ENCODE measurements at regions not wholly inside any gene's neighbourhood (a gene's known extent, or its start where the extent isn't known, plus 50 kb on each side); places are given as distances from the start of the nearest gene placed in this dataset.
A peak's percentile ranks its signal among the peaks of the same experiment; 100 is the strongest.

DNA sequence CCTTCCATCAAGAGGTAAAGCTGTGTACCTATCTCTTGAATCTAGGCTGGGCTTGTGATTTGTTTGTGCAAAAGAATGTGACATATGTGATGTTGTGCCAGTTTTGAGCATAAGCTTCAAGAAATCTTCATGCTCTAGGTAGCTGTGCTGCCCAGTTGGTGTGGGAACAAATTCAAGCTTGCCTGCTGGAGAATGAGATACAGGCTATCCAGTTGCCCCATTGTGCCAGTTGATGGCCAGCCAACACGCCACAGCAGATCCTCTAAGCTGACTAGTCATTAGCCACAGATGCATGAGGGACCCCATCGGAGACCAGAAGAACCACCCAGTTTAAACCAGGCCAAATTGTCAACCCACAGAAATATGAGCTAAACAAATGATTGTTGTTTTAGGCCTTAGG lies 180.5 kb upstream of the MPHOSPH6 start:
- H3K4me1 ChIP-seq (replicated peaks) = no peaks in the 10 kb centered on the region
- WGBS = 83% methylated on average over 2 of the region's 2 CpGs
- intact Hi-C loops (cut with DNase I) = no loop called here
- H3K4me3 ChIP-seq = no peak overlapping the region
- no peak overlapping the region for H3K27ac ChIP-seq
- TF ChIP-seq, protein P1, sequence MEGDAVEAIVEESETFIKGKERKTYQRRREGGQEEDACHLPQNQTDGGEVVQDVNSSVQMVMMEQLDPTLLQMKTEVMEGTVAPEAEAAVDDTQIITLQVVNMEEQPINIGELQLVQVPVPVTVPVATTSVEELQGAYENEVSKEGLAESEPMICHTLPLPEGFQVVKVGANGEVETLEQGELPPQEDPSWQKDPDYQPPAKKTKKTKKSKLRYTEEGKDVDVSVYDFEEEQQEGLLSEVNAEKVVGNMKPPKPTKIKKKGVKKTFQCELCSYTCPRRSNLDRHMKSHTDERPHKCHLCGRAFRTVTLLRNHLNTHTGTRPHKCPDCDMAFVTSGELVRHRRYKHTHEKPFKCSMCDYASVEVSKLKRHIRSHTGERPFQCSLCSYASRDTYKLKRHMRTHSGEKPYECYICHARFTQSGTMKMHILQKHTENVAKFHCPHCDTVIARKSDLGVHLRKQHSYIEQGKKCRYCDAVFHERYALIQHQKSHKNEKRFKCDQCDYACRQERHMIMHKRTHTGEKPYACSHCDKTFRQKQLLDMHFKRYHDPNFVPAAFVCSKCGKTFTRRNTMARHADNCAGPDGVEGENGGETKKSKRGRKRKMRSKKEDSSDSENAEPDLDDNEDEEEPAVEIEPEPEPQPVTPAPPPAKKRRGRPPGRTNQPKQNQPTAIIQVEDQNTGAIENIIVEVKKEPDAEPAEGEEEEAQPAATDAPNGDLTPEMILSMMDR (IDR thresholded peaks at IDR 0.05) = no peak
- no peak for TF ChIP-seq POLR2A (IDR thresholded peaks at IDR 0.05)
- no peak for TF ChIP-seq POLR2AphosphoS5 (IDR thresholded peaks at IDR 0.05)
- no peak for DNase-seq (ENCODE audit: low spot score)
- H3K27me3 ChIP-seq (replicated peaks; ENCODE audit: insufficient read depth) = no peaks in the 10 kb centered on the region
- H3K9me3 ChIP-seq = no peaks in the 10 kb centered on the region
- H3K36me3 ChIP-seq = no peaks in the 10 kb centered on the region

DNA sequence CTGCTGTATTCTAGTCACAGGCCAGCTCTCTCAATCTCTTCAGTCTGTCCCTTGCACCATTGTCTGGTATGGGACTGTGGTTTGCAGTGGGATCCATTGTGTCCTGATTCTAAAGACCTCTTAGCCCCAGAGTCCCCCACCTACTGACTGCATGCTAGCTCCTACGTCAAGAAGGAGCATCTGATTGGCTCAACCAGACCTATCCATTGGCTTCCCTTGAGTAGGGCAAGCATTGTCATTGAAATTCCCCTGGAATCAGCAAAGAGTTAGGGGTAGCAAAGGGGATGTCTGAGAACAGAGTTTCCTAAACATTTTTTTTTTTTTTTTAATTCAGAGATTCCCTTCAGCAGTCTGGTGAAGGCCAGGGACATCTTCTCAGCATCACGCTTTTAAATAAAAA lies 175.3 kb upstream of the MPHOSPH6 start:
- 95% methylated on average over 2 of the region's 2 CpGs for WGBS

DNA sequence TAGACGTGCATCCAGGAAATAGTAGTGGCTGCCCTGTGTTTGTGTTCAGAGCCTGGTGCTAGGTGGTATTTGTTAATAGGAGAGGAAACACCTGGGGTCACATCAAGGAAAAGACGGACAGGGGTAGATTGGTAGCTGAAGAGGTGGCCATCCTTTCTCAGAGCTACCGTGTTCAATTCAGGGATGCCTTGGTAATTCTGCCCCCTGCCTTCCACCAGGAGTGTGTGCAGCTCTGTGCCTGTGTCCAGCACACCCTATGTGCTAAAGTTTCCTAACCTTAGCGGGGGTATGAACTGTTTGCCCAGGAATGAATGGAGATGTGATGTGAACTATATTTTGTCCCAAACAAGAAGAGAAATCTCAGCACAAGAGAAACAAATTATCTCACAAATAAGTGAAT lies 174.1 kb upstream of the MPHOSPH6 start:
- intact Hi-C loops (cut with DNase I) = no loop called here
- Histone ChIP-seq H3K36me3 (no peaks in the 10 kb centered on the region), H3K9me3 (no peaks in the 10 kb centered on the region), H3K4me1 (replicated peaks) (no peaks in the 10 kb centered on the region), H3K27ac (no peak overlapping the region), H3K4me3 (no peak overlapping the region), H3K27me3 (replicated peaks; ENCODE audit: insufficient read depth) (no peaks in the 10 kb centered on the region)
- TF ChIP-seq POLR2AphosphoS5 (IDR thresholded peaks at IDR 0.05) (peak; percentile 12), POLR2A (IDR thresholded peaks at IDR 0.05) (no peak)
- TF ChIP-seq, protein P1 (IDR thresholded peaks at IDR 0.05) = peak; percentile 18 to 75 (median 70)
- 35% methylated on average over 4 of the region's 4 CpGs for WGBS
- DNase-seq (ENCODE audit: low spot score) = peak; percentile 41

More for the DNA sequence above, 175.3 kb upstream of the MPHOSPH6 start:
- Histone ChIP-seq H3K9me3 (no peaks in the 10 kb centered on the region), H3K36me3 (no peaks in the 10 kb centered on the region), H3K4me3 (no peak overlapping the region), H3K27ac (no peak overlapping the region), H3K27me3 (replicated peaks; ENCODE audit: insufficient read depth) (no peaks in the 10 kb centered on the region), H3K4me1 (replicated peaks) (no peaks in the 10 kb centered on the region)
- intact Hi-C loops (cut with DNase I) = no loop called here
- TF ChIP-seq POLR2AphosphoS5 (IDR thresholded peaks at IDR 0.05) (no peak), POLR2A (IDR thresholded peaks at IDR 0.05) (no peak)
- TF ChIP-seq, protein P1 (IDR thresholded peaks at IDR 0.05) = no peak
- no peak for DNase-seq (ENCODE audit: low spot score)

DNA sequence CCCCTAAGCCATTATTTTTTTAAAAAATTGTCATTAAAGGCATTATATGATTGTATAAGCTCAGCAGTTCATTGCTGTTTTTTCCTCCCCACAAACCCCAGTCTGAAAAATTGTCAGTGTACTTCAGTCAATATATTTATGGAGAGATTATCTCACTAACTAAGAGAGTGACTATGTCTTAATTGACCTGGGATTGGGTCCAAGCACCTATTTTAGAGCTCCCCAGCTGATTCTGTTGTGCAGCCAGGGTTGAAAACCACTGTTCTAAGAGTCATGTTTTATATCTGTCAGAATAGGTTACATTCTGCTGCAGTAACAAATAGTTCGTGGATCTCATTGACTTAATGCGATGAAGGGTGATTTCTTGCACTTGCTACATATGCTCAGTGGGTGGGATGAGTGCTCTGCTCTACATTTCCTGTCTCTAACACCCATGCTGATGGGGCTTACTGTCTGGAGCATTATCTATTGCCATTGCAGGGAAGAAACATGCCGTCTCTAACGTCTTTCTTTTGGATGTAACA lies 171.2 kb upstream of the MPHOSPH6 start:
- WGBS = 95% methylated on average over 4 of the region's 4 CpGs
- Histone ChIP-seq H3K36me3 (no peaks in the 10 kb centered on the region), H3K27me3 (replicated peaks; ENCODE audit: insufficient read depth) (no peaks in the 10 kb centered on the region), H3K27ac (no peak overlapping the region), H3K4me3 (no peak overlapping the region), H3K9me3 (no peaks in the 10 kb centered on the region), H3K4me1 (replicated peaks) (no peaks in the 10 kb centered on the region)
- TF ChIP-seq POLR2A (IDR thresholded peaks at IDR 0.05) (no peak), POLR2AphosphoS5 (IDR thresholded peaks at IDR 0.05) (no peak)
- TF ChIP-seq, protein P1 (IDR thresholded peaks at IDR 0.05) = no peak
- no peak for DNase-seq (ENCODE audit: low spot score)
- intact Hi-C loops (cut with DNase I) = no loop called here

DNA sequence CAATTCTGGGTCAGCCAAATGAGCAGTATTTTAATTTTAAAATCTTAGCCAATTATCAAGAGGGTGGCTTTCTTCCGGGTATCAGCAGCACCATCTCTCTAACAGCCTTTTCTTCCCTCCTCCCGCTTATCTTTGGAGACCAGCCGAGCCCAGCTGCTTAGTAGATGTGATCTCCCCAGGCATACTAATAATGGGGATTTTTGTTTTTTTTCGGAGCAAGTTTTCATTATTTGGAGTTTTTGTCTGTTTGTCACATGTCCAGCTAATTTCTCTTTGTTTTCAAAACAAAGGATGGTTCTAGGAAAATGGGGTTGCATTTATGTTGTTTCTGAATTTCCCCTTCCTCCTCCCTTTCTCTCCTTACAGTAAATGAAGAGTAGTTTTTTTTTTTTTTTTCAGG lies 170.5 kb upstream of the MPHOSPH6 start:
- Histone ChIP-seq H3K9me3 (no peaks in the 10 kb centered on the region), H3K36me3 (no peaks in the 10 kb centered on the region), H3K4me3 (no peak overlapping the region), H3K4me1 (replicated peaks) (no peaks in the 10 kb centered on the region), H3K27me3 (replicated peaks; ENCODE audit: insufficient read depth) (no peaks in the 10 kb centered on the region), H3K27ac (no peak overlapping the region)
- intact Hi-C loops (cut with DNase I) = no loop called here
- no peak for DNase-seq (ENCODE audit: low spot score)
- 31% methylated on average over 4 of the region's 4 CpGs for WGBS
- TF ChIP-seq, protein P1 (IDR thresholded peaks at IDR 0.05) = no peak
- TF ChIP-seq POLR2A (IDR thresholded peaks at IDR 0.05) (no peak), POLR2AphosphoS5 (IDR thresholded peaks at IDR 0.05) (no peak)

All from prostate gland (tissue), 2 donors.